ENCODE measurements at regions not wholly inside any gene's neighbourhood (a gene's known extent, or its start where the extent isn't known, plus 50 kb on each side); places are given as distances from the start of the nearest gene placed in this dataset.

DNA sequence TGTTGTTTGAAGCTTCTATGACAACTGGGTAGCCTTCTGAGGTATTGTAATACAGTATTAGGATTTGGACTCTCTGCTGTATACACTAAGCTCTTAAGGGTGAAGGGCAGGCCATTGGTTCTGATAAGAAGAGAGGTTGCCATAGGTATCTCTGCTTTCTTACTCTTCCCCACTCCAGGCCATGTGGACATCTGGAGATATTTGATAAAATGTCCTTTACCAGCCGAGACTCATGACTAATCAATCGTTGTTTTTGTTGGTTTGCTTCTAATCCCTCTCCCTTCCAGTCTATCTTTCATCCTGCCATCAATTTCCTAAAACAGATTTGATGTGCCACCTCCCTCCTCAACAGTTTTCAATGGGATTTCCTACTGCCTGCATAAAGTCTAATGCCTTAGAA is 64.6 kb upstream of the WDR26 start:
- peaks cover 72% of the 10 kb centered on the region for H3K4me1 Mint-ChIP-seq
- H3K9me3 Mint-ChIP-seq: peaks cover 31% of the 10 kb centered on the region
- peak overlapping the region; percentile 33 for H3K4me2 ChIP-seq
- no peak for TF ChIP-seq EZH2 (IDR thresholded peaks at IDR 0.05; ENCODE audit: low read depth, unreplicated experiment)
- TF ChIP-seq JUNB (IDR thresholded peaks at IDR 0.05; ENCODE audit: unreplicated experiment): no peak
- TF ChIP-seq EZH2phosphoT487 (IDR thresholded peaks at IDR 0.05; ENCODE audit: unreplicated experiment): no peak
- TF ChIP-seq, protein P1, sequence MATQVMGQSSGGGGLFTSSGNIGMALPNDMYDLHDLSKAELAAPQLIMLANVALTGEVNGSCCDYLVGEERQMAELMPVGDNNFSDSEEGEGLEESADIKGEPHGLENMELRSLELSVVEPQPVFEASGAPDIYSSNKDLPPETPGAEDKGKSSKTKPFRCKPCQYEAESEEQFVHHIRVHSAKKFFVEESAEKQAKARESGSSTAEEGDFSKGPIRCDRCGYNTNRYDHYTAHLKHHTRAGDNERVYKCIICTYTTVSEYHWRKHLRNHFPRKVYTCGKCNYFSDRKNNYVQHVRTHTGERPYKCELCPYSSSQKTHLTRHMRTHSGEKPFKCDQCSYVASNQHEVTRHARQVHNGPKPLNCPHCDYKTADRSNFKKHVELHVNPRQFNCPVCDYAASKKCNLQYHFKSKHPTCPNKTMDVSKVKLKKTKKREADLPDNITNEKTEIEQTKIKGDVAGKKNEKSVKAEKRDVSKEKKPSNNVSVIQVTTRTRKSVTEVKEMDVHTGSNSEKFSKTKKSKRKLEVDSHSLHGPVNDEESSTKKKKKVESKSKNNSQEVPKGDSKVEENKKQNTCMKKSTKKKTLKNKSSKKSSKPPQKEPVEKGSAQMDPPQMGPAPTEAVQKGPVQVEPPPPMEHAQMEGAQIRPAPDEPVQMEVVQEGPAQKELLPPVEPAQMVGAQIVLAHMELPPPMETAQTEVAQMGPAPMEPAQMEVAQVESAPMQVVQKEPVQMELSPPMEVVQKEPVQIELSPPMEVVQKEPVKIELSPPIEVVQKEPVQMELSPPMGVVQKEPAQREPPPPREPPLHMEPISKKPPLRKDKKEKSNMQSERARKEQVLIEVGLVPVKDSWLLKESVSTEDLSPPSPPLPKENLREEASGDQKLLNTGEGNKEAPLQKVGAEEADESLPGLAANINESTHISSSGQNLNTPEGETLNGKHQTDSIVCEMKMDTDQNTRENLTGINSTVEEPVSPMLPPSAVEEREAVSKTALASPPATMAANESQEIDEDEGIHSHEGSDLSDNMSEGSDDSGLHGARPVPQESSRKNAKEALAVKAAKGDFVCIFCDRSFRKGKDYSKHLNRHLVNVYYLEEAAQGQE (IDR thresholded peaks at IDR 0.05; ENCODE audit: unreplicated experiment): no peak
- TF ChIP-seq, protein P2, sequence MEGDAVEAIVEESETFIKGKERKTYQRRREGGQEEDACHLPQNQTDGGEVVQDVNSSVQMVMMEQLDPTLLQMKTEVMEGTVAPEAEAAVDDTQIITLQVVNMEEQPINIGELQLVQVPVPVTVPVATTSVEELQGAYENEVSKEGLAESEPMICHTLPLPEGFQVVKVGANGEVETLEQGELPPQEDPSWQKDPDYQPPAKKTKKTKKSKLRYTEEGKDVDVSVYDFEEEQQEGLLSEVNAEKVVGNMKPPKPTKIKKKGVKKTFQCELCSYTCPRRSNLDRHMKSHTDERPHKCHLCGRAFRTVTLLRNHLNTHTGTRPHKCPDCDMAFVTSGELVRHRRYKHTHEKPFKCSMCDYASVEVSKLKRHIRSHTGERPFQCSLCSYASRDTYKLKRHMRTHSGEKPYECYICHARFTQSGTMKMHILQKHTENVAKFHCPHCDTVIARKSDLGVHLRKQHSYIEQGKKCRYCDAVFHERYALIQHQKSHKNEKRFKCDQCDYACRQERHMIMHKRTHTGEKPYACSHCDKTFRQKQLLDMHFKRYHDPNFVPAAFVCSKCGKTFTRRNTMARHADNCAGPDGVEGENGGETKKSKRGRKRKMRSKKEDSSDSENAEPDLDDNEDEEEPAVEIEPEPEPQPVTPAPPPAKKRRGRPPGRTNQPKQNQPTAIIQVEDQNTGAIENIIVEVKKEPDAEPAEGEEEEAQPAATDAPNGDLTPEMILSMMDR (conservative IDR thresholded peaks at IDR 0.05; ENCODE audit: low read depth in 2 of 2): no peak
- TF ChIP-seq, protein P3, sequence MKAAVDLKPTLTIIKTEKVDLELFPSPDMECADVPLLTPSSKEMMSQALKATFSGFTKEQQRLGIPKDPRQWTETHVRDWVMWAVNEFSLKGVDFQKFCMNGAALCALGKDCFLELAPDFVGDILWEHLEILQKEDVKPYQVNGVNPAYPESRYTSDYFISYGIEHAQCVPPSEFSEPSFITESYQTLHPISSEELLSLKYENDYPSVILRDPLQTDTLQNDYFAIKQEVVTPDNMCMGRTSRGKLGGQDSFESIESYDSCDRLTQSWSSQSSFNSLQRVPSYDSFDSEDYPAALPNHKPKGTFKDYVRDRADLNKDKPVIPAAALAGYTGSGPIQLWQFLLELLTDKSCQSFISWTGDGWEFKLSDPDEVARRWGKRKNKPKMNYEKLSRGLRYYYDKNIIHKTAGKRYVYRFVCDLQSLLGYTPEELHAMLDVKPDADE (IDR thresholded peaks at IDR 0.05): no peak
- TF ChIP-seq NANOG (IDR thresholded peaks at IDR 0.05; ENCODE audit: borderline replicate concordance): no peak
- TF ChIP-seq, protein P4, sequence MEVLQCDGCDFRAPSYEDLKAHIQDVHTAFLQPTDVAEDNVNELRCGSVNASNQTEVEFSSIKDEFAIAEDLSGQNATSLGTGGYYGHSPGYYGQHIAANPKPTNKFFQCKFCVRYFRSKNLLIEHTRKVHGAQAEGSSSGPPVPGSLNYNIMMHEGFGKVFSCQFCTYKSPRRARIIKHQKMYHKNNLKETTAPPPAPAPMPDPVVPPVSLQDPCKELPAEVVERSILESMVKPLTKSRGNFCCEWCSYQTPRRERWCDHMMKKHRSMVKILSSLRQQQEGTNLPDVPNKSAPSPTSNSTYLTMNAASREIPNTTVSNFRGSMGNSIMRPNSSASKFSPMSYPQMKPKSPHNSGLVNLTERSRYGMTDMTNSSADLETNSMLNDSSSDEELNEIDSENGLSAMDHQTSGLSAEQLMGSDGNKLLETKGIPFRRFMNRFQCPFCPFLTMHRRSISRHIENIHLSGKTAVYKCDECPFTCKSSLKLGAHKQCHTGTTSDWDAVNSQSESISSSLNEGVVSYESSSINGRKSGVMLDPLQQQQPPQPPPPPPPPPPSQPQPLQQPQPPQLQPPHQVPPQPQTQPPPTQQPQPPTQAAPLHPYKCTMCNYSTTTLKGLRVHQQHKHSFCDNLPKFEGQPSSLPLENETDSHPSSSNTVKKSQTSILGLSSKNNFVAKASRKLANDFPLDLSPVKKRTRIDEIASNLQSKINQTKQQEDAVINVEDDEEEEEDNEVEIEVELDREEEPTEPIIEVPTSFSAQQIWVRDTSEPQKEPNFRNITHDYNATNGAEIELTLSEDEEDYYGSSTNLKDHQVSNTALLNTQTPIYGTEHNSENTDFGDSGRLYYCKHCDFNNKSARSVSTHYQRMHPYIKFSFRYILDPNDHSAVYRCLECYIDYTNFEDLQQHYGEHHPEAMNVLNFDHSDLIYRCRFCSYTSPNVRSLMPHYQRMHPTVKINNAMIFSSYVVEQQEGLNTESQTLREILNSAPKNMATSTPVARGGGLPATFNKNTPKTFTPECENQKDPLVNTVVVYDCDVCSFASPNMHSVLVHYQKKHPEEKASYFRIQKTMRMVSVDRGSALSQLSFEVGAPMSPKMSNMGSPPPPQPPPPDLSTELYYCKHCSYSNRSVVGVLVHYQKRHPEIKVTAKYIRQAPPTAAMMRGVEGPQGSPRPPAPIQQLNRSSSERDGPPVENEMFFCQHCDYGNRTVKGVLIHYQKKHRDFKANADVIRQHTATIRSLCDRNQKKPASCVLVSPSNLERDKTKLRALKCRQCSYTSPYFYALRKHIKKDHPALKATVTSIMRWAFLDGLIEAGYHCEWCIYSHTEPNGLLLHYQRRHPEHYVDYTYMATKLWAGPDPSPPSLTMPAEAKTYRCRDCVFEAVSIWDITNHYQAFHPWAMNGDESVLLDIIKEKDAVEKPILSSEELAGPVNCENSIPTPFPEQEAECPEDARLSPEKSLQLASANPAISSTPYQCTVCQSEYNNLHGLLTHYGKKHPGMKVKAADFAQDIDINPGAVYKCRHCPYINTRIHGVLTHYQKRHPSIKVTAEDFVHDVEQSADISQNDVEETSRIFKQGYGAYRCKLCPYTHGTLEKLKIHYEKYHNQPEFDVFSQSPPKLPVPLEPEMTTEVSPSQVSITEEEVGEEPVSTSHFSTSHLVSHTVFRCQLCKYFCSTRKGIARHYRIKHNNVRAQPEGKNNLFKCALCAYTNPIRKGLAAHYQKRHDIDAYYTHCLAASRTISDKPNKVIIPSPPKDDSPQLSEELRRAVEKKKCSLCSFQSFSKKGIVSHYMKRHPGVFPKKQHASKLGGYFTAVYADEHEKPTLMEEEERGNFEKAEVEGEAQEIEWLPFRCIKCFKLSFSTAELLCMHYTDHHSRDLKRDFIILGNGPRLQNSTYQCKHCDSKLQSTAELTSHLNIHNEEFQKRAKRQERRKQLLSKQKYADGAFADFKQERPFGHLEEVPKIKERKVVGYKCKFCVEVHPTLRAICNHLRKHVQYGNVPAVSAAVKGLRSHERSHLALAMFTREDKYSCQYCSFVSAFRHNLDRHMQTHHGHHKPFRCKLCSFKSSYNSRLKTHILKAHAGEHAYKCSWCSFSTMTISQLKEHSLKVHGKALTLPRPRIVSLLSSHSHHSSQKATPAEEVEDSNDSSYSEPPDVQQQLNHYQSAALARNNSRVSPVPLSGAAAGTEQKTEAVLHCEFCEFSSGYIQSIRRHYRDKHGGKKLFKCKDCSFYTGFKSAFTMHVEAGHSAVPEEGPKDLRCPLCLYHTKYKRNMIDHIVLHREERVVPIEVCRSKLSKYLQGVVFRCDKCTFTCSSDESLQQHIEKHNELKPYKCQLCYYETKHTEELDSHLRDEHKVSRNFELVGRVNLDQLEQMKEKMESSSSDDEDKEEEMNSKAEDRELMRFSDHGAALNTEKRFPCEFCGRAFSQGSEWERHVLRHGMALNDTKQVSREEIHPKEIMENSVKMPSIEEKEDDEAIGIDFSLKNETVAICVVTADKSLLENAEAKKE (CRISPR knock-in tag; IDR thresholded peaks at IDR 0.05): no peak
- no peak for TF ChIP-seq ZNF114 (CRISPR knock-in tag; IDR thresholded peaks at IDR 0.05)
- TF ChIP-seq CREB1 (CRISPR knock-in tag; IDR thresholded peaks at IDR 0.05; ENCODE audit: low read depth): no peak
- no peak for TF ChIP-seq ZNF331 (CRISPR knock-in tag; IDR thresholded peaks at IDR 0.05; ENCODE audit: low read depth)
- no peak for TF ChIP-seq STAT1 (IDR thresholded peaks at IDR 0.05; ENCODE audit: unreplicated experiment)
- TF ChIP-seq POLR2AphosphoS5 (IDR thresholded peaks at IDR 0.05; ENCODE audit: low read depth): no peak
- DNase-seq (ENCODE audit: low spot score) (no peak), ATAC-seq (no peak)
- peaks cover 47% of the 10 kb centered on the region for H3K4me1 ChIP-seq (ENCODE audit: insufficient read depth)
- peak overlapping the region; percentile 98 for H3K27ac ChIP-seq (ENCODE audit: low read depth)
- H3F3A ChIP-seq (replicated peaks; ENCODE audit: low read depth): peaks cover 50% of the 10 kb centered on the region
- peaks cover 31% of the 10 kb centered on the region for H3K27me3 Mint-ChIP-seq (ENCODE audit: insufficient read depth, low read depth, poor library complexity)
- peak overlapping the region; percentile 94 for H3K27ac Mint-ChIP-seq
- H3K4me3 Mint-ChIP-seq: no peak overlapping the region; the same call in 2 of the 3 replicates
- peaks cover 5% of the 10 kb centered on the region; the same call in 1 of the 2 replicates for H3K36me3 ChIP-seq (ENCODE audit: insufficient read depth)
- H3K9me2 ChIP-seq (ENCODE audit: insufficient read depth): no peaks in the 10 kb centered on the region
- peaks cover 27% of the 10 kb centered on the region for H3K36me3 Mint-ChIP-seq (ENCODE audit: low read depth)
- H3K79me2 ChIP-seq (replicated peaks; ENCODE audit: insufficient read depth): no peaks in the 10 kb centered on the region
- no peaks in the 10 kb centered on the region for H4K20me1 ChIP-seq (replicated peaks; ENCODE audit: insufficient read depth)
- no peaks in the 10 kb centered on the region for H3K27me3 ChIP-seq (ENCODE audit: insufficient read depth)
- H2AFZ ChIP-seq: no peak overlapping the region
- H3K4me3 ChIP-seq: no peak overlapping the region
